ENCODE measurements at regions not wholly inside any gene's neighbourhood (a gene's known extent, or its start where the extent isn't known, plus 50 kb on each side); places are given as distances from the start of the nearest gene placed in this dataset.
"Not testable (repeated sequence)": the region's sequence is repeated elsewhere in the genome, so short reads cannot be mapped to it uniquely, and the experiment has no call there.

DNA sequence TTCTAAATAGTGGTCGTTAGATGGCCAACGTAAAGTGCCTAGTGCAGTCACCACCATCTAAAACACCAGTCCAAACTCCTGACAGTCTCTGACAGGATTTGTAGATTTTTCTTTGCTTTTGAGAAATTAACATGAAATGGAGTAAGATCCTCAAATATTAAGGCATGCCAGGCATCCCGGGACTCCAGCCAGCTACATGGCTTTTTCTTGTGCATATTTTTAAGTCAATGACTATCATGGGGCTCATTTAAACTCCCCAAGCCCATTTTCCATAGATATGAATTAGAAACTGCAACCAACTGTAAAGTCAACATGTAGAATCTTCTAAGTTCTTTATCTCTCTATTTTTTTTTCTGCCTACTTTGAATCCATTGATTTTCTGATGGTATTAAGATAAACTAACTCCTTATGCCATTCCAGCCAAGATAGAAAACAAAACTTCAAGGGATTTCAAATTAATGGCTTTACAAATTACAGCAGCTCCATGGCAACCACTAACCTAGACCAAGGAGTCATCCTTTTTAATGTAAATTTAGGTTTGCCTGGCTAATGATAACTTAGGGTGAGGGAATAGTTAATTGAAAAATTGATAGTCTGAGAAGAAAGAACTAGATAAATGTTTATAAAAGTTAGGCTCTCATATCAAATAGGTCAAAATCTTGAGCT lies 764.1 kb upstream of the NXPH2 start:
- ChIA-PET POLR2A (no interaction called here), CTCF (no interaction called here)
- DNase-seq (ENCODE audit: low read depth), result no peak
- H3K4me3 ChIP-seq (ENCODE audit: low read depth, low read length), result no peak overlapping the region
- TF ChIP-seq, protein P1, sequence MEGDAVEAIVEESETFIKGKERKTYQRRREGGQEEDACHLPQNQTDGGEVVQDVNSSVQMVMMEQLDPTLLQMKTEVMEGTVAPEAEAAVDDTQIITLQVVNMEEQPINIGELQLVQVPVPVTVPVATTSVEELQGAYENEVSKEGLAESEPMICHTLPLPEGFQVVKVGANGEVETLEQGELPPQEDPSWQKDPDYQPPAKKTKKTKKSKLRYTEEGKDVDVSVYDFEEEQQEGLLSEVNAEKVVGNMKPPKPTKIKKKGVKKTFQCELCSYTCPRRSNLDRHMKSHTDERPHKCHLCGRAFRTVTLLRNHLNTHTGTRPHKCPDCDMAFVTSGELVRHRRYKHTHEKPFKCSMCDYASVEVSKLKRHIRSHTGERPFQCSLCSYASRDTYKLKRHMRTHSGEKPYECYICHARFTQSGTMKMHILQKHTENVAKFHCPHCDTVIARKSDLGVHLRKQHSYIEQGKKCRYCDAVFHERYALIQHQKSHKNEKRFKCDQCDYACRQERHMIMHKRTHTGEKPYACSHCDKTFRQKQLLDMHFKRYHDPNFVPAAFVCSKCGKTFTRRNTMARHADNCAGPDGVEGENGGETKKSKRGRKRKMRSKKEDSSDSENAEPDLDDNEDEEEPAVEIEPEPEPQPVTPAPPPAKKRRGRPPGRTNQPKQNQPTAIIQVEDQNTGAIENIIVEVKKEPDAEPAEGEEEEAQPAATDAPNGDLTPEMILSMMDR (IDR thresholded peaks at IDR 0.05; ENCODE audit: insufficient read depth, low read depth, low read length), result no peak
- H3K36me3 ChIP-seq (ENCODE audit: control insufficient read depth, insufficient read depth, low read length), result no peaks in the 10 kb centered on the region
- no peaks in the 10 kb centered on the region for H3K27me3 ChIP-seq (ENCODE audit: control insufficient read depth, insufficient read depth, low read length)

DNA sequence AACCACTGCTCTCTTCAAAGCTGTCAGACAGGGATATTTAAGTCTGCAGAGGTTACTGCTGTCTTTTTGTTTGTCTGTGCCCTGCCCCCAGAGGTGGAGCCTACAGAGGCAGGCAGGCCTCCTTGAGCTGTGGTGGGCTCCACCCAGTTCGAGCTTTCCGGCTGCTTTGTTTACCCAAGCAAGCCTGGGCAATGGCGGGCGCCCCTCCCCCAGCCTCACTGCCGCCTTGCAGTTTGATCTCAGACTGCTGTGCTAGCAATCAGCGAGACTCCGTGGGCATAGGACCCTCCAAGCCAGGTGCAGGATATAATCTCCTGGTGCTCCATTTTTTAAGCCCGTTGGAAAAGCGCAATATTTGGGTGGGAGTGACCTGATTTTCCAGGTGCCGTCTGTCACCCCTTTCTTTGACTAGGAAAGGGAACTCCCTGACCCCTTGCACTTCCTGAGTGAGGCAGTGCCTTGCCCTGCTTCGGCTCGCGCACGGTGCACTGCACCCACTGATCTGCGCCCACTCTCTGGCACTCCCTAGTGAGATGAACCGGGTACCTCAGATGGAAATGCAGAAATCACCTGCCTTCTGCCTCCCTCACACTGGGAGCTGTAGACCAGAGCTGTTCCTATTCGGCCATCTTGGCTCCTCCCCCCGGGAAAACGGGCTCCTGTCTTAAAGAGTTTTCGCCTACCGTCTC lies 758.3 kb upstream of the NXPH2 start:
- POLR2A ChIA-PET; CTCF ChIA-PET; H3K27me3 ChIP-seq (ENCODE audit: control insufficient read depth, insufficient read depth, low read length); H3K36me3 ChIP-seq (ENCODE audit: control insufficient read depth, insufficient read depth, low read length); DNase-seq (ENCODE audit: low read depth); H3K4me3 ChIP-seq (ENCODE audit: low read depth, low read length): not testable (repeated sequence)

DNA sequence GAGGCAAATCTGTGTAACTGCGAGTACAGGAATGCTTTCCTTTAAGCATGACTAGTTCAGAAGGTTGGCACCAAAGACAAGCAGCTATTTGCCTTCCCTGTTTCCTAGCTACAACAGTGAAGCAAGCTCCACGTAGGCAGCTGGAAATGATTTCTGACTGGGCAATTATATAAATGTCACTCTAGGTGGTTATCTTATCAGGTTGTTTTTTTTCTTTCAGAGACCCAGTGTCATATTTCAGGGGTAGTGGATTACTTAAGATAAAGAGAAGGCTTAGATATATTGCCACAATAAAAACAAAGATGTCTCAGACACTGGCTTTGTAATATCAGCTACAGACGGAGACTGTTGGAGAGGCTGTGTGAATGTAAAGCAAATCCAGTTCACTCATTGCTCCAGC lies 748.9 kb upstream of the NXPH2 start:
- no peak overlapping the region for H3K4me3 ChIP-seq (ENCODE audit: low read depth, low read length)
- POLR2A ChIA-PET, result no interaction called here
- CTCF ChIA-PET, result interaction anchor here (0.6 kb wide), 1 partner anchor 50 kb away, joined by 4 read pairs; no protein-coding TSS in a partner anchor
- TF ChIP-seq, protein P1 (IDR thresholded peaks at IDR 0.05; ENCODE audit: insufficient read depth, low read depth, low read length), result no peak
- no peak for DNase-seq (ENCODE audit: low read depth)
- no peaks in the 10 kb centered on the region for H3K36me3 ChIP-seq (ENCODE audit: control insufficient read depth, insufficient read depth, low read length)
- H3K27me3 ChIP-seq (ENCODE audit: control insufficient read depth, insufficient read depth, low read length), result no peaks in the 10 kb centered on the region

DNA sequence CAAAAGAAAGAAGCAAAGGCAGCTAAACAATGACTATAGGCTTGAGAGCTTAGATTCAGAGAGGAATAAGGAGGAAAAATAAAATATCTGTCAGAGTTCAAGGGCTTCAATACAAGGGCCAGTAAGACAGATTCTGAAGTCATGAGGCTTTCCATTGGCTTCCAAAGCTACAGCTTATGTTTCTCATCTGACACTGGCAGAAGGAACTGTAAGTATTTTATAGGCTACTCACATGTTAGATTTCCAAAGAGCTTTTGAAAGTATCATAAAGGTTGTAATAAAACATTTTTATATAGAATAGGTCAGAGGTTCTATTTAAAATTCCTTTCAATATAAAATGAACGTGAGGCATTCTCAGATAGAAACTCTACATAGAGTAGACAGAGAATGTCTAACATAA lies 746.6 kb upstream of the NXPH2 start:
- ChIA-PET CTCF (no interaction called here), POLR2A (no interaction called here)
- TF ChIP-seq, protein P1 (IDR thresholded peaks at IDR 0.05; ENCODE audit: insufficient read depth, low read depth, low read length), result no peak
- no peak for DNase-seq (ENCODE audit: low read depth)
- no peaks in the 10 kb centered on the region for H3K27me3 ChIP-seq (ENCODE audit: control insufficient read depth, insufficient read depth, low read length)
- H3K36me3 ChIP-seq (ENCODE audit: control insufficient read depth, insufficient read depth, low read length), result no peaks in the 10 kb centered on the region
- H3K4me3 ChIP-seq (ENCODE audit: low read depth, low read length), result no peak overlapping the region

DNA sequence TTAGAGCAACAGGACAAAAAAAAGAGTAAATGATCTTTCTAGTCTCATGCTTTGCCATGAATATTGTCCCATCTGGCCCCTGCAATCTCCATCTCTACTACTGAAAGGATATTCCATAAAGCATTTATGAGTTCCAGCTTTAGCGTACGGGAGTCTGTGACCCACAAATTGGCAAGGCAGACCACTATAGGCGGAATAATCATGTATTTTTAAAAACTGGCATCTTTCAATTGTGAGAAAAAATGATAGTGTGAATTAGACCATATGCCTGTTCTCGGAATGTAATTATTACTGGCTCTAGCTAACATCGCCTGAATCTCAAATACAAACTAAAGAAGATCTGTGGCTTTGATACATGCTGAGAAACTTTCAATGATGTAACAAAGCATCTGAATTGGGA lies 738.1 kb upstream of the NXPH2 start:
- TF ChIP-seq, protein P1 (IDR thresholded peaks at IDR 0.05; ENCODE audit: insufficient read depth, low read depth, low read length), result no peak
- POLR2A ChIA-PET, result no interaction called here
- no peaks in the 10 kb centered on the region for H3K27me3 ChIP-seq (ENCODE audit: control insufficient read depth, insufficient read depth, low read length)
- no peak for DNase-seq (ENCODE audit: low read depth)
- CTCF ChIA-PET, result no interaction called here
- H3K36me3 ChIP-seq (ENCODE audit: control insufficient read depth, insufficient read depth, low read length), result no peaks in the 10 kb centered on the region
- H3K4me3 ChIP-seq (ENCODE audit: low read depth, low read length), result no peak overlapping the region

DNA sequence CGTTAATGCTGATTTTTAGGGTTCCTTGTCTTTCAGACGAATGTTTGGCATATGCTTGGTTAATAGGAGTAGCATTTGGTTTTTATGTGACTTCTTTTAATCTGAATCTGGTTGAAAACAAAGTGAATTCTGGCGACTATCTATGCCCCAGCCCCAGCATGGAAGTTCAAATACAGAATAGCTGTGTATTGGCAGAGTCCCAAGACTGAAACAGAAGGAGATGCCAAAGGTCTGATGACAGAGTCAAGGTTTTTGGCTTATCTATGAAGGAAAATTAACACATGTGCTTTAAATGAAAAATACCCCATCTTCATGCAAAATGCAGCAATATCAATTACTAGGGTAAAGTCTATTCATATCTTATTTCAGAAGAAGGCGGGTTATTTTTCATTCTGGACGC lies 734.8 kb upstream of the NXPH2 start:
- Histone ChIP-seq H3K27me3 (ENCODE audit: control insufficient read depth, insufficient read depth, low read length) (no peaks in the 10 kb centered on the region), H3K36me3 (ENCODE audit: control insufficient read depth, insufficient read depth, low read length) (no peaks in the 10 kb centered on the region), H3K4me3 (ENCODE audit: low read depth, low read length) (no peak overlapping the region)
- TF ChIP-seq, protein P1 (IDR thresholded peaks at IDR 0.05; ENCODE audit: insufficient read depth, low read depth, low read length), result no peak
- DNase-seq (ENCODE audit: low read depth), result no peak
- POLR2A ChIA-PET, result no interaction called here
- CTCF ChIA-PET, result no interaction called here

Measured in BJ (cell line).